HL-60 (cell line): ENCODE measurements at regions not wholly inside any gene's neighbourhood (a gene's known extent, or its start where the extent isn't known, plus 50 kb on each side); places are given as distances from the start of the nearest gene placed in this dataset.

Experiments
- DNase-seq, 2 experiments: peaks; one replicate each; pipeline ENCODE4 v3.0.0-alpha.2; 2010 to 2020; ENCODE audit warnings: low read depth in 1 of 2, low spot score in 1 of 2
- H3K27ac ChIP-seq: fragments of 250-450 bp; sonication (Bioruptor Pico); replicated peaks from 2 replicates; pipeline ENCODE4 v1.5.1; 2020; ENCODE audit warnings: mild to moderate bottlenecking, moderate library complexity
- H3K27me3 ChIP-seq: fragments of 250-450 bp; sonication (Bioruptor Pico); 2 replicates; pipeline ENCODE4 v1.5.1; 2021; ENCODE audit warnings: mild to moderate bottlenecking, moderate library complexity; ENCODE audit not compliant: insufficient read depth, poor library complexity, severe bottlenecking
- H3K4me3 ChIP-seq: replicated peaks from 2 replicates; pipeline ENCODE4 v1.5.1; 2011; ENCODE audit warnings: mild to moderate bottlenecking, control low read depth, low read length; ENCODE audit not compliant: insufficient read depth
- GABPA ChIP-seq: IDR thresholded peaks from 2 replicates; pipeline ENCODE4 v1.6.1; 2012; ENCODE audit warnings: low read depth
- POLR2AphosphoS5 ChIP-seq: IDR thresholded peaks from 2 replicates; pipeline ENCODE4 v1.6.1; 2012; ENCODE audit warnings: low read depth
- SPI1 ChIP-seq: IDR thresholded peaks from 2 replicates; pipeline ENCODE4 v1.6.1; 2012; ENCODE audit warnings: low read depth, mild to moderate bottlenecking, borderline replicate concordance
- TF ChIP-seq, protein P1 (sequence below): IDR thresholded peaks from 2 replicates; pipeline ENCODE4 v1.6.1; 2012; ENCODE audit warnings: low read depth; ENCODE audit not compliant: insufficient replicate concordance
- TF ChIP-seq, protein P2 (sequence below): IDR thresholded peaks from one replicate; pipeline ENCODE4 v1.5.1; 2011; ENCODE audit warnings: low read length, control low read depth, inconsistent platforms; ENCODE audit not compliant: insufficient read depth

DNA sequence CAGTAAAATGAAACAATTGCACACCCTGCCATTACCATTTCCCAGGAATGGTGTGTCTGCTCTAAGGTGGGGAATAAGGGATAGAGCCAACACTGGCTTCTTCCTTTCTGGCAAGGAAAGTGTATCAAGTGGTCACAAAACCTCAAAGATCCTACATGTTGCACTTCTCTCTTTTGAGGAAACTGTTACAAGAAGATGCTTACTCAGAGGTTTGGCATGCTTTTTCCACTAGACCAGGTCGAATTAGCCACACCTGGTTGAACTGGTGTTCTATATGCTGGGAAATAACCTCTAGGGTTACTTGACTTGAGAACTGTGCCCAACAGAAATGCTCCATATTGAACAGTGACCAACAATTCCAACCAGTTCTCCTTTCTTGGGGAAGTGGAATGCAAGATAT lies 102.9 kb downstream of the LRRN1 start:
- Histone ChIP-seq H3K27me3 (no peaks in the 10 kb centered on the region), H3K4me3 (no peak overlapping the region), H3K27ac (no peak overlapping the region)
- DNase-seq: no peak
- TF ChIP-seq SPI1: peak; percentile 28; the same call in 1 of the 2 replicates
- TF ChIP-seq POLR2AphosphoS5: no peak
- TF ChIP-seq GABPA: no peak

DNA sequence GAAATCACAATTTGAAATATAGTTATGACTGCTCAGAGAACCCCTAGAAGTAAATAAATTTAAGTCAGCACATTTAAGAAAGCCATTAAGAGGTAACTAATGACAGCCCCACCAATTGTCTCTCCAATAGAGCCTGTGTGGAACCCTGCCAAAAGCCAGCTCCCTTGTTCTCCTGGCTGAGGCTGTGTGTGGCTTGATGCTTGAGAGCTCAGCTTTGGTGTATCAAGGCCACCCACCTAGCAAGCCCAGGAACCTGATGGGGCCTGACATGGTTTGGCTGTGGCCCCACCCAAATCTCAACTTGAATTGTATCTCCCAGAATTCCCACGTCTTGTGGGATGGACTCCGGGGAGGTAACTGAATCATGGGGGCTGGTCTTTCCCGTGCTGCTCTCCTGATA lies 106.9 kb downstream of the LRRN1 start:
- no peak for DNase-seq
- Histone ChIP-seq H3K27me3 (no peaks in the 10 kb centered on the region), H3K4me3 (no peak overlapping the region), H3K27ac (no peak overlapping the region)
- TF ChIP-seq SPI1 (no peak), GABPA (no peak), POLR2AphosphoS5 (no peak)
- TF ChIP-seq, protein P1, sequence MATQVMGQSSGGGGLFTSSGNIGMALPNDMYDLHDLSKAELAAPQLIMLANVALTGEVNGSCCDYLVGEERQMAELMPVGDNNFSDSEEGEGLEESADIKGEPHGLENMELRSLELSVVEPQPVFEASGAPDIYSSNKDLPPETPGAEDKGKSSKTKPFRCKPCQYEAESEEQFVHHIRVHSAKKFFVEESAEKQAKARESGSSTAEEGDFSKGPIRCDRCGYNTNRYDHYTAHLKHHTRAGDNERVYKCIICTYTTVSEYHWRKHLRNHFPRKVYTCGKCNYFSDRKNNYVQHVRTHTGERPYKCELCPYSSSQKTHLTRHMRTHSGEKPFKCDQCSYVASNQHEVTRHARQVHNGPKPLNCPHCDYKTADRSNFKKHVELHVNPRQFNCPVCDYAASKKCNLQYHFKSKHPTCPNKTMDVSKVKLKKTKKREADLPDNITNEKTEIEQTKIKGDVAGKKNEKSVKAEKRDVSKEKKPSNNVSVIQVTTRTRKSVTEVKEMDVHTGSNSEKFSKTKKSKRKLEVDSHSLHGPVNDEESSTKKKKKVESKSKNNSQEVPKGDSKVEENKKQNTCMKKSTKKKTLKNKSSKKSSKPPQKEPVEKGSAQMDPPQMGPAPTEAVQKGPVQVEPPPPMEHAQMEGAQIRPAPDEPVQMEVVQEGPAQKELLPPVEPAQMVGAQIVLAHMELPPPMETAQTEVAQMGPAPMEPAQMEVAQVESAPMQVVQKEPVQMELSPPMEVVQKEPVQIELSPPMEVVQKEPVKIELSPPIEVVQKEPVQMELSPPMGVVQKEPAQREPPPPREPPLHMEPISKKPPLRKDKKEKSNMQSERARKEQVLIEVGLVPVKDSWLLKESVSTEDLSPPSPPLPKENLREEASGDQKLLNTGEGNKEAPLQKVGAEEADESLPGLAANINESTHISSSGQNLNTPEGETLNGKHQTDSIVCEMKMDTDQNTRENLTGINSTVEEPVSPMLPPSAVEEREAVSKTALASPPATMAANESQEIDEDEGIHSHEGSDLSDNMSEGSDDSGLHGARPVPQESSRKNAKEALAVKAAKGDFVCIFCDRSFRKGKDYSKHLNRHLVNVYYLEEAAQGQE: no peak
- TF ChIP-seq, protein P2, sequence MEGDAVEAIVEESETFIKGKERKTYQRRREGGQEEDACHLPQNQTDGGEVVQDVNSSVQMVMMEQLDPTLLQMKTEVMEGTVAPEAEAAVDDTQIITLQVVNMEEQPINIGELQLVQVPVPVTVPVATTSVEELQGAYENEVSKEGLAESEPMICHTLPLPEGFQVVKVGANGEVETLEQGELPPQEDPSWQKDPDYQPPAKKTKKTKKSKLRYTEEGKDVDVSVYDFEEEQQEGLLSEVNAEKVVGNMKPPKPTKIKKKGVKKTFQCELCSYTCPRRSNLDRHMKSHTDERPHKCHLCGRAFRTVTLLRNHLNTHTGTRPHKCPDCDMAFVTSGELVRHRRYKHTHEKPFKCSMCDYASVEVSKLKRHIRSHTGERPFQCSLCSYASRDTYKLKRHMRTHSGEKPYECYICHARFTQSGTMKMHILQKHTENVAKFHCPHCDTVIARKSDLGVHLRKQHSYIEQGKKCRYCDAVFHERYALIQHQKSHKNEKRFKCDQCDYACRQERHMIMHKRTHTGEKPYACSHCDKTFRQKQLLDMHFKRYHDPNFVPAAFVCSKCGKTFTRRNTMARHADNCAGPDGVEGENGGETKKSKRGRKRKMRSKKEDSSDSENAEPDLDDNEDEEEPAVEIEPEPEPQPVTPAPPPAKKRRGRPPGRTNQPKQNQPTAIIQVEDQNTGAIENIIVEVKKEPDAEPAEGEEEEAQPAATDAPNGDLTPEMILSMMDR: no peak

DNA sequence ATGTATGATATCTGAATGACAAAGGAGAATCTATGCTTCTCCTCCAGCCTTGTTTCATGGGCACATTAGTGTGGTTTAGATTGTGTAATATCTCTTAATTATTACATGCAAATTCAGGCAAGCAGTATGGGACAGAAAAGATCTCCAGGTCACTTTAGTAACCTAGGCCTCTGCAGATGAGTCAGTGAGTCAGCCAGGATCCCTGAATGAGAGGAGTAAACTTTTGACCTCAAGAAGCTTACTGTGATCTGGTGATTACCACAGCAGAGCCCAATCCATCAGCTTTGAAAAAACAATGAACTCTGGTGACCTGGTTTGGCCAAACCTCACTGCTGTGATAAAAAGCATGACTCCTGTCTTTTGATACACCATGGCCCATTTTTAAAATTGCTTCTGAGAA lies 107.8 kb downstream of the LRRN1 start:
- Histone ChIP-seq H3K4me3 (no peak overlapping the region), H3K27ac (no peak overlapping the region), H3K27me3 (no peaks in the 10 kb centered on the region)
- no peak for TF ChIP-seq GABPA
- no peak for TF ChIP-seq POLR2AphosphoS5
- TF ChIP-seq SPI1: no peak
- TF ChIP-seq, protein P2: no peak
- TF ChIP-seq, protein P1: no peak
- DNase-seq: peak in 1 of 2 experiments; percentile 6

DNA sequence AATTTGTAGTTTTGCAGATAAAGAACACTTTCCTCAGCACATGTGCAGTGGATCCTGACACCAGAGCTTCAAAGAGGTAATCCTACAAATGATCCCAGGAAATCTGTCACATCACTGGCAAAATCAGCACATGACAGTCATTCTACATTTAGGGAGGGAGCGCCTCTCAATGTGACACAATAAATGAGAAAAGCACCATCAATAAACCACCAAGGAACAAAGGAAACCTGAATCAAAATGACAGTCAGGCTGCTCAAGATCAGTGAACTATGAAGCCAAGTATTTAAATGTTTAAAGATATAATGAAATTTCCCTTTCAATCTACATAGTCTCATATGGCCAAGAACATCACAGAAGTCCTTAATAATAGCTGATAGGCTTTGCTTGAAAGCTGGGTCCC lies 119.5 kb downstream of the LRRN1 start:
- H3K4me3 ChIP-seq: no peak overlapping the region
- H3K27me3 ChIP-seq: no peaks in the 10 kb centered on the region
- no peak overlapping the region for H3K27ac ChIP-seq
- no peak for DNase-seq
- TF ChIP-seq SPI1 (no peak), GABPA (no peak), POLR2AphosphoS5 (no peak)
- TF ChIP-seq, protein P2: no peak
- TF ChIP-seq, protein P1: no peak
